ENCODE measurements at regions not wholly inside any gene's neighbourhood (a gene's known extent, or its start where the extent isn't known, plus 50 kb on each side); places are given as distances from the start of the nearest gene placed in this dataset.

DNA sequence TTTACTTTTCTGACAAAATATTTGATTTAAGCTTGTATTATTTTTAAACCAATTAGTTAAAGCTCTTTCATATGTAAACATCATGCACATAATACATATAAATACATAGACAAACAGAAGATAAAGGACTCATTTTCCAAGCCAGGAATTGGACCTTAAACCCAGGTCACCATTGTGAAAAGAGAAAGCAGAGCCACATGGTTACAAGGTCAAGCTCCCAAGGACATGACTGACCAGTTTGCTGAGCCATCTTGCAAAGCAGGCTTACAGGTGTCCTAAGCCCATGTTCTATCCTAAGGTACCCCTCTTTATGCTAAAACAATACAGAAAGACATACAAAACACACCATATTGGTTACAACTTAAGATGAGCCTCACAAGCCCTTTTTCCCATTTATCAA is 50.5 kb upstream of the DNAJC19 start:
- Mint-ChIP-seq H3K4me1 (ENCODE audit: low read depth, unreplicated experiment) (no peaks in the 10 kb centered on the region), H3K27ac (ENCODE audit: unreplicated experiment) (no peak overlapping the region), H3K9me3 (ENCODE audit: unreplicated experiment) (no peaks in the 10 kb centered on the region), H3K36me3 (ENCODE audit: unreplicated experiment) (peaks cover 7% of the 10 kb centered on the region), H3K27me3 (ENCODE audit: unreplicated experiment) (no peaks in the 10 kb centered on the region), H3K4me3 (ENCODE audit: unreplicated experiment) (no peak overlapping the region)
- TF ChIP-seq, protein P1, sequence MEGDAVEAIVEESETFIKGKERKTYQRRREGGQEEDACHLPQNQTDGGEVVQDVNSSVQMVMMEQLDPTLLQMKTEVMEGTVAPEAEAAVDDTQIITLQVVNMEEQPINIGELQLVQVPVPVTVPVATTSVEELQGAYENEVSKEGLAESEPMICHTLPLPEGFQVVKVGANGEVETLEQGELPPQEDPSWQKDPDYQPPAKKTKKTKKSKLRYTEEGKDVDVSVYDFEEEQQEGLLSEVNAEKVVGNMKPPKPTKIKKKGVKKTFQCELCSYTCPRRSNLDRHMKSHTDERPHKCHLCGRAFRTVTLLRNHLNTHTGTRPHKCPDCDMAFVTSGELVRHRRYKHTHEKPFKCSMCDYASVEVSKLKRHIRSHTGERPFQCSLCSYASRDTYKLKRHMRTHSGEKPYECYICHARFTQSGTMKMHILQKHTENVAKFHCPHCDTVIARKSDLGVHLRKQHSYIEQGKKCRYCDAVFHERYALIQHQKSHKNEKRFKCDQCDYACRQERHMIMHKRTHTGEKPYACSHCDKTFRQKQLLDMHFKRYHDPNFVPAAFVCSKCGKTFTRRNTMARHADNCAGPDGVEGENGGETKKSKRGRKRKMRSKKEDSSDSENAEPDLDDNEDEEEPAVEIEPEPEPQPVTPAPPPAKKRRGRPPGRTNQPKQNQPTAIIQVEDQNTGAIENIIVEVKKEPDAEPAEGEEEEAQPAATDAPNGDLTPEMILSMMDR (IDR thresholded peaks at IDR 0.05; ENCODE audit: partially characterized antibody, unreplicated experiment) = no peak
- no peak for DNase-seq

Data from glutamatergic neuron (in vitro differentiated cells).